A549 (cell line): ENCODE measurements at regions not wholly inside any gene's neighbourhood (a gene's known extent, or its start where the extent isn't known, plus 50 kb on each side); places are given as distances from the start of the nearest gene placed in this dataset.

Experiments used
- EP300 ChIP-seq, 2 experiments: fragments of >200 bp; sonication (Bioruptor Twin); formaldehyde crosslinking; IDR thresholded peaks; 2 replicates in 1 of 2; 3 replicates in 1 of 2; pipeline ENCODE4 v1.6.1; 2016 to 2017
- ESRRA ChIP-seq: fragments of 150-350 bp; IDR thresholded peaks from 2 replicates; pipeline ENCODE4 v1.6.1; 2014; ENCODE audit warnings: mild to moderate bottlenecking, low read length, borderline replicate concordance
- FOSL2 ChIP-seq, 2 experiments: fragments of 450-650 bp in 1 of 2; fragments of >200 bp in 1 of 2; sonication (Bioruptor Twin) in 1 of 2; formaldehyde crosslinking; IDR thresholded peaks; 2 replicates each; pipeline versions ENCODE4 v1.5.0 to v1.6.1; 2016 to 2020; ENCODE audit warnings: mild to moderate bottlenecking in 1 of 2, moderate library complexity in 1 of 2
- JUN ChIP-seq, 2 experiments: fragments of >200 bp; sonication (Bioruptor Twin); formaldehyde crosslinking; IDR thresholded peaks; 2 replicates in 1 of 2; 3 replicates in 1 of 2; pipeline ENCODE4 v1.6.1; 2016 to 2017
- POLR2A ChIP-seq: IDR thresholded peaks from 2 replicates; pipeline ENCODE4 v1.6.1; 2012; ENCODE audit warnings: mild to moderate bottlenecking, low read length
- ZC3H11A ChIP-seq: fragments of 450-650 bp; IDR thresholded peaks from 2 replicates; pipeline ENCODE4 v1.6.1; 2014; ENCODE audit warnings: antibody characterized with exemption, mild to moderate bottlenecking
- TF ChIP-seq, protein P1 (sequence below): fragments of >200 bp; sonication (Bioruptor Twin); formaldehyde crosslinking; IDR thresholded peaks from 3 replicates; pipeline ENCODE4 v1.5.1; 2016
- TF ChIP-seq, protein P2 (sequence below): fragments of 450-650 bp; IDR thresholded peaks from 2 replicates; pipeline ENCODE4 v1.6.1; 2014; ENCODE audit warnings: antibody characterized with exemption
- TF ChIP-seq, protein P3 (sequence below): fragments of 200-600 bp; sonication (generic); IDR thresholded peaks from 2 replicates; pipeline ENCODE4 v1.6.1; 2016; ENCODE audit warnings: antibody characterized with exemption, mild to moderate bottlenecking, moderate library complexity
- TF ChIP-seq, protein P4 (sequence below): IDR thresholded peaks from 2 replicates; pipeline ENCODE4 v1.6.1; 2012

DNA sequence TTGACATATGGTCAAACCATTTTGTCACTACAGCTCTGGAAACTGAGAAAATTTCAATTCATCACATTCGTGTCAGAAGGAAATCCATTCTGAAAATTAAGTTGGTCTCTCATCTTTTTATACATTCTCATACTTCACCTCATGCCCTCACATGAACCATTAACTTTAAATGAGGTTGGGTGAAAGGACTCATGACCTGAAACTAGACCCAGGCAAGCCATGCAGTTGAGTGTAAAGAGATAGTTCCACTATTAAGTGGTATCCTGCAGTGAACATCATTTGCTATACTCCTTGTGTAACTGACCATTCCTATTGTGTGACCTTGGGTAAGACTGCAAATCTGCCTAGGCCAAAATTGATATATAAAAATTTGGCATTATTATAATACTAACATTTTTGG is 299.6 kb upstream of the GRIN3A start:
- TF ChIP-seq, protein P1, sequence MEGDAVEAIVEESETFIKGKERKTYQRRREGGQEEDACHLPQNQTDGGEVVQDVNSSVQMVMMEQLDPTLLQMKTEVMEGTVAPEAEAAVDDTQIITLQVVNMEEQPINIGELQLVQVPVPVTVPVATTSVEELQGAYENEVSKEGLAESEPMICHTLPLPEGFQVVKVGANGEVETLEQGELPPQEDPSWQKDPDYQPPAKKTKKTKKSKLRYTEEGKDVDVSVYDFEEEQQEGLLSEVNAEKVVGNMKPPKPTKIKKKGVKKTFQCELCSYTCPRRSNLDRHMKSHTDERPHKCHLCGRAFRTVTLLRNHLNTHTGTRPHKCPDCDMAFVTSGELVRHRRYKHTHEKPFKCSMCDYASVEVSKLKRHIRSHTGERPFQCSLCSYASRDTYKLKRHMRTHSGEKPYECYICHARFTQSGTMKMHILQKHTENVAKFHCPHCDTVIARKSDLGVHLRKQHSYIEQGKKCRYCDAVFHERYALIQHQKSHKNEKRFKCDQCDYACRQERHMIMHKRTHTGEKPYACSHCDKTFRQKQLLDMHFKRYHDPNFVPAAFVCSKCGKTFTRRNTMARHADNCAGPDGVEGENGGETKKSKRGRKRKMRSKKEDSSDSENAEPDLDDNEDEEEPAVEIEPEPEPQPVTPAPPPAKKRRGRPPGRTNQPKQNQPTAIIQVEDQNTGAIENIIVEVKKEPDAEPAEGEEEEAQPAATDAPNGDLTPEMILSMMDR = no peak
- TF ChIP-seq, protein P2, sequence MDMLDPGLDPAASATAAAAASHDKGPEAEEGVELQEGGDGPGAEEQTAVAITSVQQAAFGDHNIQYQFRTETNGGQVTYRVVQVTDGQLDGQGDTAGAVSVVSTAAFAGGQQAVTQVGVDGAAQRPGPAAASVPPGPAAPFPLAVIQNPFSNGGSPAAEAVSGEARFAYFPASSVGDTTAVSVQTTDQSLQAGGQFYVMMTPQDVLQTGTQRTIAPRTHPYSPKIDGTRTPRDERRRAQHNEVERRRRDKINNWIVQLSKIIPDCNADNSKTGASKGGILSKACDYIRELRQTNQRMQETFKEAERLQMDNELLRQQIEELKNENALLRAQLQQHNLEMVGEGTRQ = no peak
- TF ChIP-seq, protein P3, sequence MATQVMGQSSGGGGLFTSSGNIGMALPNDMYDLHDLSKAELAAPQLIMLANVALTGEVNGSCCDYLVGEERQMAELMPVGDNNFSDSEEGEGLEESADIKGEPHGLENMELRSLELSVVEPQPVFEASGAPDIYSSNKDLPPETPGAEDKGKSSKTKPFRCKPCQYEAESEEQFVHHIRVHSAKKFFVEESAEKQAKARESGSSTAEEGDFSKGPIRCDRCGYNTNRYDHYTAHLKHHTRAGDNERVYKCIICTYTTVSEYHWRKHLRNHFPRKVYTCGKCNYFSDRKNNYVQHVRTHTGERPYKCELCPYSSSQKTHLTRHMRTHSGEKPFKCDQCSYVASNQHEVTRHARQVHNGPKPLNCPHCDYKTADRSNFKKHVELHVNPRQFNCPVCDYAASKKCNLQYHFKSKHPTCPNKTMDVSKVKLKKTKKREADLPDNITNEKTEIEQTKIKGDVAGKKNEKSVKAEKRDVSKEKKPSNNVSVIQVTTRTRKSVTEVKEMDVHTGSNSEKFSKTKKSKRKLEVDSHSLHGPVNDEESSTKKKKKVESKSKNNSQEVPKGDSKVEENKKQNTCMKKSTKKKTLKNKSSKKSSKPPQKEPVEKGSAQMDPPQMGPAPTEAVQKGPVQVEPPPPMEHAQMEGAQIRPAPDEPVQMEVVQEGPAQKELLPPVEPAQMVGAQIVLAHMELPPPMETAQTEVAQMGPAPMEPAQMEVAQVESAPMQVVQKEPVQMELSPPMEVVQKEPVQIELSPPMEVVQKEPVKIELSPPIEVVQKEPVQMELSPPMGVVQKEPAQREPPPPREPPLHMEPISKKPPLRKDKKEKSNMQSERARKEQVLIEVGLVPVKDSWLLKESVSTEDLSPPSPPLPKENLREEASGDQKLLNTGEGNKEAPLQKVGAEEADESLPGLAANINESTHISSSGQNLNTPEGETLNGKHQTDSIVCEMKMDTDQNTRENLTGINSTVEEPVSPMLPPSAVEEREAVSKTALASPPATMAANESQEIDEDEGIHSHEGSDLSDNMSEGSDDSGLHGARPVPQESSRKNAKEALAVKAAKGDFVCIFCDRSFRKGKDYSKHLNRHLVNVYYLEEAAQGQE = no peak
- TF ChIP-seq POLR2A = no peak
- TF ChIP-seq FOSL2 (IDR thresholded peaks at IDR 0.05) = no peak
- TF ChIP-seq FOSL2 (CRISPR knock-in tag; IDR thresholded peaks at IDR 0.05) = no peak
- TF ChIP-seq, protein P4, sequence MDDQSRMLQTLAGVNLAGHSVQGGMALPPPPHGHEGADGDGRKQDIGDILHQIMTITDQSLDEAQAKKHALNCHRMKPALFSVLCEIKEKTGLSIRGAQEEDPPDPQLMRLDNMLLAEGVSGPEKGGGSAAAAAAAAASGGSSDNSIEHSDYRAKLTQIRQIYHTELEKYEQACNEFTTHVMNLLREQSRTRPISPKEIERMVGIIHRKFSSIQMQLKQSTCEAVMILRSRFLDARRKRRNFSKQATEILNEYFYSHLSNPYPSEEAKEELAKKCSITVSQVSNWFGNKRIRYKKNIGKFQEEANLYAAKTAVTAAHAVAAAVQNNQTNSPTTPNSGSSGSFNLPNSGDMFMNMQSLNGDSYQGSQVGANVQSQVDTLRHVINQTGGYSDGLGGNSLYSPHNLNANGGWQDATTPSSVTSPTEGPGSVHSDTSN = no peak
- TF ChIP-seq ZC3H11A = no peak
- TF ChIP-seq ESRRA = no peak
- TF ChIP-seq EP300 (IDR thresholded peaks at IDR 0.05) = no peak
- no peak for TF ChIP-seq JUN (IDR thresholded peaks at IDR 0.05)
